DMS53 treated with DMSO at 0.1 percent for 48 hours (cell line): ENCODE measurements at regions not wholly inside any gene's neighbourhood (a gene's known extent, or its start where the extent isn't known, plus 50 kb on each side); places are given as distances from the start of the nearest gene placed in this dataset.

Source experiments
- DNase-seq: peaks from one replicate; lab custom pipeline; 2025; ENCODE audit not compliant: unreplicated experiment; lab: John Stamatoyannopoulos, UW

DNA sequence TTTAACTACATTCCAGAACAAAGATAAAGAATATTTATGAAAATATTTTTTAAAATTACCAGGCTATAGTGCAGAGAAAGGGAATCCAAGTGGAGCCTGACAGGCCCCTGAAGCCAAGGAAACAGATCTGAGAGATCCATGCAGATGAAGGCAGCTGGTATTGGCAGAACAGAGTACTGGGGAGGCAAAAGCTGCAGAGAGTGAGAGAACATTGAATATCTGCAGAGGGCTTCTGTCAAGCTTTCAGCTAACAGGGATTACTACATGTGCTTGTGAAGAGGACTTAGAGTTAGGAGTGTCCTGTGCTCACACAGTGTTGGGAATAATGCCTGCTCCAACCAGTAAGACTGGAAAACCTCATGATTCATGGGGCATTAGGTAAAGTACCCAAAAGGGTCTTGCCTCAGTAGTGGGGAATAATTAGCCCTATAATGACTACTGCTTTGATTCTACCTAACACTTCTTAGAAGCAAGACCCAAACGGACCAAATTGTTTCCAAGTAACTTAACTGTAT is 657.2 kb downstream of the DHX35 start:
- no peak for DNase-seq

DNA sequence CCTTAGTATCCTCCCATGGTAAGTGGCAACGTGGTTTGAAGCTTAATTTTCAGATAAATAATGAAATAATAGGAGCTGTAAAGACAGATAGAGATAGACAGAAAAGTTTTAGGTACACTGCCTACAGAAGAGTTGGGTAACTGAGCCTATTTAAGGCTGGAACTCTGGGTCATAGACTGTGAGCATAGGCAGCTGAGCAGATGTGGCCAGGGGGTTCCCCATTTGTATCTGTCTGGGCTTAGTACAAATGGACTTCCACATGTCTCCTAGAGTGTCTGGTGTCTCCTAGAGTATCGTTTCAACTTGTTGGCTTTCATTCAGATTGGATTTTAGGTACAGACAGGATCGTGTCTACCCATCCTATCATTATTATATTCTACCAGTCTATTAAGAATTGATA is 649.8 kb downstream of the DHX35 start:
- no peak for DNase-seq

DNA sequence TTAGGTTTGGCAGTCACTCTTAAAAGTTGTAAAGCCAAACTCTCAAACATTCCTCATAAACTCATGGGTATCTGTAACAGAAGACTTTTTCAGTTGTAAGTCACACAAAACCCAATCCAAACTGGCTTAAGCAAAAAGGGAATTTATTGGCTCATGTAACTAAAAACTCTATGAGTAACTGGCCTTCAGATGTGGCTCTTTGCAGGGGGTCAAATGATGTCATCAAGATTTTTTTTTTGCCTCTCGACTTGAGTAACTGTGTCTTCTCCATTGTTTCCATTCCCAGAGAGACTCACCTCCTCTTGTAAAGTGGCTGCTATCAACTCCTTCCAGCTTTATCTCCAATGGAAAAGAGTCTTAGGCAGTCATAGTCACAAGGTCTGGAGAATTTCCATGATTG is 645.0 kb downstream of the DHX35 start:
- DNase-seq: no peak

DNA sequence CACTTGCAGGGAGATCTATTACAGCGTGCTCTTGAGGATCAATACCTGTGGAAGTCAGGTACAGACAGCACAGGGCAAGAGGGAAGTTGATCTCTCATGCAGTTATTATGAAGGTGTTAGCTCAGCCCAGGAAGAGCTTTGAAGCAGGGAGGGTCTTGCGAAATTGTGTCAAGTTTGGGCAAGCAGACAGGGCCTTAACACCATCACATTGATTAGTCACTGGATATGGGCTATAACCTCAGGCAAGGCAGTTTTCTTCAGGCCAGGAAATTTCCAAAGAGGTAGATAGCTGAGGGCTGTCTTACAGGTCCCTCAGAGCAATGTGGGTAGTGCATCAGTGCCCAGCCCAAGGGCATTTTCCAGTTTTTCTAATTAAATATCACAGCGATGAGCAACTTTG is 643.8 kb downstream of the DHX35 start:
- DNase-seq: no peak

DNA sequence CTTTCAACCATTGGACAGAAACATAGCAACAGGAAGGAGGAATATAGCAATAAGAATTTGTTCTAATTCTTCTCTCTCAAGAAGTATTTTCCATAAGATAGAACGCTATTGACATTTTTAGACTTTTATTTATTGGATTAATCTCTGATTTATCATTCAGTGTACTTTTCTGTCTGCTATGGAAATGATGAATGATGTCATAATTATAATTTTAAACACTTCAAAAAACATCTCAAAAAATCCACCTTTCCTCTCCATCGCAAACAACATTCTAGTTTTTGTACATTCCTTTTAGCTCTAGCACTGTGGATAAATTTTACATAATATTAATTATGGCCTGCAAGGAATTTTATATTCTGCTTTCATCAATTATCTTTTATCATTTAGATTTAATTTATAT is 643.2 kb downstream of the DHX35 start:
- no peak for DNase-seq

DNA sequence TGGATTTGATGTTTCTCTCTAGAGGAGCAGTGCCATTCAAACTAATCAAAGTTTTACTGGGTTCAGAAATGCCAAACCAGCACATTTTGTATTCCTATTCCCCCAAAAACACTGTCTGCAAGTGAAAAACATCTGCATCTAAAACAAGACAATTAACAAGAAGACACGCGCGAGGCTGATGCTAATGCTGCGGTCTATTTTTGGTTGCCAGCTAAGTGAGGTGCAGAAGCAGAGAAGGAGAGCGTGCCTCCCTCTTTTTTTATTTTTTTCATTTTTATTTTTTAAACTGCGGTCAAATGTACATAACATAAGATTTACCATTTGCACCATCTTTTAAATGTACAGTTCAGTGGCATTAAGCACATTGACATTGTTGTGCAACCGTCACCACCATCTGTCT is 641.1 kb downstream of the DHX35 start:
- no peak for DNase-seq

DNA sequence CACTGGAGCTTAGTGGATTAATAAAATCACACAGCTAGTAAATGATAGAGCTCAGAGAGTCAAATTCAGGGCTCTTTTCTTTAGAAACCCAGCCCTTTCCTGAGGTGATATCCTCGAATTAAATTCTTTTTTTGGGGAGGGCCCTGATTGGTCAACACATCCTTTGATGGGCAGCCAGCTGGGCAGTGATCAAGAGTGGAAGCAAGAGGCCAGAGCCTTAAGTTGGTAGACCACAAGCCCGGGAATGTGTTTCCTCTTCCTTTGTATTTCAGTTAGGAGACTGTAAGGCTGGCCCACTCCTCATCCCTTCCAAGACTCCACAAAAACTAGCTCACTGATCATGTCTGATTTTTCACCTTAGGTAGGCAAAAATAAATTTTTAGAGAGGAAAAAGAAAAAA is 640.5 kb downstream of the DHX35 start:
- DNase-seq: no peak

DNA sequence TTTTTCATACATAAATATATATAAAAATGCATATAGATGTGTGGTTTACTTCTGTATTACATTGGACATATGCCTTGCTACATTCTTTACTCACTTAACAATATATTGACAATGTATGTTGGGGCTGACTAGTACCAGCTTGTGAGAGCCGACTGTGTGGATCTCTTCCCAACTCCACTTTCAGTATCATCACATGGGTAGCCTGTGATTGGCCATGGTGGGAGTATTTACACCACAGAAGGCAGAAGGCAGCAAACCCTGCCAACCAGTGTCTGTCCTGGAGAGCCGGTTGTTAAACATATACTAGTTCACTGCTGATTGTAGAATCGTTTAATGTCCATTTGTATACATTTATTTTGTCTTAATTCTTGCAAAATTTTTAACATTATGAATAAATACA is 638.7 kb downstream of the DHX35 start:
- DNase-seq: no peak

DNA sequence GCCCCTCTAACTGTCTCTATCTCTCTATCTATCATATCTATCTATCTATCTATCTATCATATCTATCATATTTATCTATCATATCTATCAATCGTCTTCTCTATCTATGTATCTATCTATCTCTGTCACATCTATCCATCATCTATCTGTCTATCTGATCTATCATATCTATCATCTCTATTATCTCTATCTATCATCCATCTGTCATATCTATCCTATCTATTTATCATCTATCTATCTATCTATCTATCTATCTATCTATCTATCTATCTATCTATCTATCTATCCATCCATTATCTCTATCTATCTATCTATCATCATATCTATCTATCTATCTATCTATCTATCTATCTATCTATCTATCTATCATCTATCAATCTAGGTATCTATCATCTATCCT is 638.0 kb downstream of the DHX35 start:
- no peak for DNase-seq

DNA sequence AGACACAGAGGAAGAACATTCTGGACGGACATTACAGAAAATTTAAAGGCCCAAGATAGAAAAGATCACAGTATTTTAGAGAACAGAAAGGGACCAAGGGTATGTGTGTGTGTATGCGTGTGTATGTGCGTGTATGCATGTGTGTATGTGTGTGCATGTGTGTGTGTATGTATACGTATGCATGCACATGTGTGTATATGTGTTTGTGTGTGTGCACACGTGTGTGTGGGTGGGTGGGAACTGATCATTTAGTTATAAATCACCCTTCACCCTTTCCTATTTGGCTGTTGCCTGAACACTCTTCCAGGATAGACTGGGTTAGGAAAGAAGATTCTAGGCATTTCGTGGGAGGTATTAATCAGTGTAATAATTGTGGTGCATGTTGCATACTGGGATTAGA is 634.4 kb downstream of the DHX35 start:
- DNase-seq: no peak

DNA sequence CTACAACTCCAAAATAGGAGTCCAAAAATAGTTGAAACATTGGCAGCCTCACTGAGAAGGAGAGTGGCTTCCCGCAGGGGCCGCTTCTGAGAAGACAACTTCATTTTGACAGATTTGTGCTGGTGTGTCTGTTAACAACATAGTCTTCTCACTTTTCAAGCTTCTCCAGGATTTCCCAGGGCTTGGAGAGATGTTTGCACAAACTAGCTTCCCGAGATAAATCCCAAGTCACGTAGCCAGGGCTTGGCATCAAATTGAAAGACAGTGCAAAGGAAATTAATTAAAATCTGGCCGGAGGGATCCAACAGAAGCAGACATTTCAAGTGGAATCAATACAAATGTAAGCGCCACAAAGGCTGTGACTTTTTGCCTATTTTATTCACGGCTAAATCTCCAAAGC is 630.2 kb downstream of the DHX35 start:
- DNase-seq: no peak

DNA sequence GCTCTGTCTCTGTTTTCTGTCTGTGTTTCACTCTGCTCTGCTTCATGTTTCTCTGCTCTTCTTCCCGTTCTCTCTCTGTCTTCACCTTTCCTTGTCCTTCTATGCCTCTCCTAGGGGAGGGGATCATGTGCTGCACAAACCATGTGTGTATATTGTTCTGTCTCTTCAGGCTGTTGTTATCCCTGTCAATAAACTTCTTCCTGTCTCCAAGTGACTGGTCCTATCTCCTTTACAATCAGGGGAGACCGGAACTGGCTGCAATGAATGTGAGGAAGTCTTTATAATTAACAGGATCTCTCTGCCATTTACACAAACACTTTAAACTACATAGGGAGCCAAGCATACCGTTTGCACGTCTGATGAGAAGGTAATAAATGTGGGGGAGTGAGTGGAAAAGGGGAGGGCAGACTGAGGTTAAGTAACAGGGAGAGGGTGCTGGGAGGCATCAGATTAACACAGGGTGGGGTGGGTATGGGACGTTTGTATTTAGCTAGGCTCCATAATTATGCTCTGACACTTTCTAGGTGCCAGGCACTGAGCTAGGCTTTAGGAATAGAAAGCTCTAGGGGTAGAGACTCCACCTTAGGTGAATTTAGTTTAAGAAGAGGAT is 626.1 kb downstream of the DHX35 start:
- DNase-seq: no peak

DNA sequence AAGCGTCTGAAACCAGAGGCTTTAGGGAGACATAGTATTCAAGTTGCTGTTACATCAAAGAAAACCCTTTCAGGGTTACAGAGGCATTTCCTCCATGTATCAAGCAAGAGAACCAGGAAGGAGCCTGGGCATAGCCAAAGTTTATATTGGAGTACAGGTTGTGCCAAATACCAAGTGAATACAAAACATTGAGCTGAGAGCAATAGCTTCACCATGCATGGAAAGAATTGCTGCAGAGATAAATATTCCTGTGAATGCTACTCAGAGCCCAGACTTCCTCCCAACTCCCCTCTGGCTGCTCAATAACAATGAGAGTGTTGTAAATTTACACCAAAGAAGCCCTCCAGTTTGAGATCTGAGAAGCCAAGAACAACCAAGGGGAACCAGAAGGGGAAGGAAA is 618.9 kb downstream of the DHX35 start:
- DNase-seq: no peak

DNA sequence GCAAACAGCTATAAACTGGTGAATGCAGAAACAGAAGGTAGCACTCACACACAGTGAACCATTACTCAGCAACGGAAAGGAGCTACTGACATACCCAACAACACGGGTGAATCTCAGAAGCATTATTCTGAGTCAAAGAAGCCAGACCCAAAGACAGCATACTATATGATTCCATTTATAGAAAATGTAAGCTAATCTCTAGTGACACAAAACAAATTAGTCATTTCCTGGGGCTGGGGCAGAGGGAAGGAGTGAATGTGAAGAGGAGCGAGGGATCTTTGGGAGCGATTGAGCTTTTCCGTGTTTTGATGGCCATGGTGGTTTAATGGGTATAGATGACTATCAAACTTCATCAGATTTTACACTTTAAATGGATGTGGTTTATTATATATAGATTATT is 614.6 kb downstream of the DHX35 start:
- DNase-seq: no peak

DNA sequence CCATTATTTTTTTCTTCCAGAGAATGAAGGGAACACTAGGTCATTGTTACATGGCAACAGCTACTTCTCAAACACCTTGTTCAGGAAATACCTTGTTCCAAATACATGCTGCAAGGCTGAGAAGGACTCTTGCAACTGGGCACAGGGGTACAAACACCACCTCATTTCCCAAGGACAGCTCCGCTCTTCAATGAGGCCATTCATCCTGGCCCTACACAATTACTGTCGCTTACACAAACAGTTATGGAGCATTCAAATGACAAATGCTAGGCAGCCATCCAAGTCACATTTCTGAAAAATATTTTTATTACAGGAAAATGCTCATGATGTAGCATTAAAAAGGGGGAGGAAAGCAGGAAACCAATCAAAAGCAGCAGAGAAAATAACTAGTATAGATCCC is 611.9 kb downstream of the DHX35 start:
- DNase-seq: no peak

DNA sequence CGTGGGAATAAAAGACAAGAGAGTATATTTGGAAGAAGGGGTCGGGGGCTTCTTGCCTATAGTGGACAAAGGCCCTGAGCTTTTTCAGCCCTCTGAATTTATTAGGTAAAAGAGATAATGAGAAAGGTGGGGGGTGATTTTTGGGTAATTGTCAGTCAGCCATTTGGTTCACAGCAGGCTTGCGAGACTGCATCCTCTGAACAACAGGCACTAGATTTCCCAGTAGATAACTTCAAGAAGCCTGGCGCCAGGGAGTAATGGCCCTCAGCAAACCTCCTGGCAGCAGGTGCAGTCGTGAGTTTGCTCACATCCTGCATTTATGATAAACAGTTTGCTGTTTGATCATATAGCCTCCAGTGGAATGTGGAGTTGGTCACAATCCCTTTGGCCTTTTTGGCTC is 609.0 kb downstream of the DHX35 start:
- DNase-seq: no peak

DNA sequence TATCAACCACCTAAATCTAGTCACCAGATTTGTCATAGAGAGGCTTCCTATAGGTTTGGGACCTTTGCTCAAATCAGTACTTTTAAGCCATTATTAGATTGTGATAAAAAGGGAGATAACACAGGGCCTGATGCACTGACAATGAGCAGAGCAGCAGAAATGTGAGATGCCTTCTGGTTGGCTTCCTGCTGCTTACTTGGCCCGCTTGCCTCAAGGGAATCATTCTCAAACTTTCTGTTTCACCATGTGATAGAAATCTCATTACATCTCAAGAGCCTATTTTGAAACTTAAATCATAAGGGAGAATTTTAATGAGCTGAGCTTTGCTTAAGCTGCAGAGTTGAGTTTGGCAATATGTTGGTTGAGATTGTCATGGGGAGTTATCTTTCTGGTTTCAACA is 606.0 kb downstream of the DHX35 start:
- DNase-seq: no peak

DNA sequence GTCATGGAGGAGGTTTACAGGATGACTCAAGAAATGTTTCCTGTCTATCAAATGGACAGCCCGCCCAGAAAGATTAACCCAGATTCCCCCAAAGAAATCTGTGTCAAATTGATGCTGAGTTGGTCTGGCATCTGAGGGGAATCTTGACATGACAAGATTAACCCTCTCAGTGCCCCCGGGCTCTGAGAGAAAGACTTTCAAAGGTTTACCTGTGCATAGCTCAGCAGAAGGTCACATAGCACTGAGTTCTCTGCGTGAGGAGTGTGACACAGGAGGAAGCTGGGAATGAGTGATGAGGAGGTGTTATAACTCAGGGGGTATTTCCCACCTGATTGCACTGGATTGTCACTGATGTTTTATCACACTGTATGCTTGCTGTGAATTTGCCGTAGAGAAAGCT is 601.2 kb downstream of the DHX35 start:
- no peak for DNase-seq

DNA sequence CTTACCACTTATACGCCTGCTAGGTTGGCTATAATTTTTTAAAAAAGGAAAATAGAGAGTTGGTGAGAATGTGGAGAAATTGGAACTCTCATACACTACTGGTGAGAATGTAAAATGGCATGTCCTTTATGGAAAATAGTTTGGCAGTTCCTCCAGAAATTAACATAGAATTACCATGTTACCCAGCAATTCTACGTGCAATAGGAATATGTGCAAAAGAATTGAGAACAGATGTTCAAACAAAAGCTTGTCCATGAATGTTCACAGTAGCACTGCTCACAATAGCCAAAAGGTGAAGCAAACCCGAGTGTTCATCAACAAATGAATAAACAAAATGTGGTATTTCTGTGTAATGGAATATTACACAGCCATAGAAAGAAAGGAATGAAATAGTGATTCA is 592.2 kb downstream of the DHX35 start:
- no peak for DNase-seq

DNA sequence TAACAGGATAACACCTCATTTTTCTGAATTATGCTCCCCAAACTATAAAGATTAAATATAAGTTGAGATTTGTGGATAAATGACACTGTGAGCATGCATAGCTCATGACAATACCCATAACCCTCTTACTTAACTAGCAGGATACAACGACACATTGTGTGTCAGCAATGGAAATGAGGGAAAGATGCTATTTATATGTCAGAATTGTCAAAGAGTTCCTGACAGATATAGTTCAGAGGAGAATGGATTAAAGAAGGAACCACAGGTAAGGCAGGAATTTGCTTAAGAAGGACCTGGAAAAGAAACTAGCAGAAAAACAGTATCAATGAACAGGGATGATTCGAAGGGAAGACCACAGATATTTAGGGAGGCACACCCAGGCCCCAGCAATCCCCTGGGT is 591.0 kb downstream of the DHX35 start:
- DNase-seq: no peak

DNA sequence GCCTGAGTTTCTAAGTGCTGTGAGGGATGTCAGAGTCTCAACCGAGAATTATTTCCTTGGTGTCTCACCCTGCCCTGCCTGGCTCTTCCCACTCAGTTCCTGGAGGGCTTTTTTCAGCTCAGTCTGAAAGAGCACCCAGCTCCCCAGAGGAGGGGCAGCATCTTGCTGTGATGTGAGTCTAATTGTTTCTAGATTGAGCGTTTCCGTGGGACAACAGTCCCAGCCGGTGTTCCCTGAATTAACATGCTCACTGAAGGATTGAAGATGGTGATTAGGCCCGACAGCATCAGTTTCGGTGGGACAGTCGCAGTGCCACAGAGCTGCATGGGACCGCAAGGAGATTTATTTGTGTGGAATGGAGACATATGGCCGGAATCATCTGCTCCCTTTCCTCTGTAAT is 587.6 kb downstream of the DHX35 start:
- no peak for DNase-seq

DNA sequence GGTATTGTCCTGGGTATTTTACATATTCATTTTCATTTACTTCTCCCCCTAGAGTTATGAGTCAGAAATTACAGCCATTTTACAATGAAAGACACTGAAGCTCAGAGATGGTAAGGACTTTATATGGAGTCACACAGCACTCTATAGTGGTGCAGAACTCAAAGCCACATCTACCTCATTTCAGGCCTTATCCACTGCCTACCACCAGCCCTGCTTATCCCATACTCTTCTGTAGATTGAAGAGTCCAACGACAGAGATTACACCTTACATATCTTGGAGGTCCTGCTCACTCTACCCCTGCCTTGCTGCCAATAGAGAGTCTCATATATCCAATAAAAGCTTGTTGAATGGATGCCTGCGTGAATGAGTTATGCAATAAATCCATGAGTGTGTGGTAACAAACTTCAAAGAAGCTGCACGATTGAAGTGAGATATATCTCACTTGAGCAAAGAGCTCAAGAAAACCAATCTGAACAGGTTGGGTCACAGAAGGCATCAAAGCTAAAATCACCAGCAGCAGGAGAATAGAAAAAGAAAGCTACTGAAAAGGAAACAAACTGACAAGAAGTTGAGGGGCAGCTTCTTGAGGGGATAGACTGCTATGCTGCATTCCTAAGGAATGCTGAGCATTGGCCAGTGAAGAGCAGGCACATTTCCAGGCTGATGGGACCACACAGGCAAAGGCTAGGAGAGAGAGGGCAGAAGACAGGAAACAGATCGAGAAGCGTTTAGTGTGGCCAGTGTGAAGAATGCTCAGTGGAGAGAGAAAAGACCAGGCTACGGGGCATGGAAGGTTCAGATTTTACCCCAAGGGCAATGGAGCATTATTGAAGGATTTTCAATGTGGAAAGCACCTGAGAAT is 585.6 kb downstream of the DHX35 start:
- no peak for DNase-seq
